Body of pancreas (tissue), 4 donors: ENCODE measurements at regions not wholly inside any gene's neighbourhood (a gene's known extent, or its start where the extent isn't known, plus 50 kb on each side); places are given as distances from the start of the nearest gene placed in this dataset.

Source experiments
- POLR2A ChIP-seq, 3 donors: fragments of 450-650 bp; IDR thresholded peaks; one replicate each; pipeline ENCODE4 v1.6.1; 2016; ENCODE audit warnings: antibody characterized with exemption in 3 of 3, mild to moderate bottlenecking in 2 of 3
- TF ChIP-seq, protein P1 (sequence below), 7 experiments: fragments of 450-650 bp in 4 of 7; fragments of 200-600 bp in 3 of 7; sonication (generic) in 3 of 7; IDR thresholded peaks; one replicate each; pipeline ENCODE4 v1.5.1; 2016 to 2019; ENCODE audit warnings: antibody characterized with exemption in 7 of 7

DNA sequence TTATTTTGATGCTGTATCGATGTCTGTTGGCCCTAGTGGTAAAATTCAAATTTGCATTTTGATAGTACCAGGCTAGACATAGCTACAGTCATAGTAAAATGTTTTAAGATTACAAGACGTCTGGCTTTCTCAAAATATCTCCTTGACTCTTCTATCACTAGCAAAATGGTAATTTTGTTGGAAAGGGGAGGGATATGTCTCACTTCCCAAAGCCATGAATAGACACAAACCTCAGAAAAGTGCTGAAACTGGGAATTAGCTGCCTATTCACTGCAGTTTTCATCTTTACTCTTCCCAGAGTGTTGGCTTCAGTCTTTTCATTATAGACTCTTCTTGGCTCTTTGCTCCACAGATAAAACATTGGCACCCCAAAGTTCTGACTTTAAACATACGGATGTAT lies 1009.9 kb downstream of the ADGRL2 start:
- TF ChIP-seq, protein P1, sequence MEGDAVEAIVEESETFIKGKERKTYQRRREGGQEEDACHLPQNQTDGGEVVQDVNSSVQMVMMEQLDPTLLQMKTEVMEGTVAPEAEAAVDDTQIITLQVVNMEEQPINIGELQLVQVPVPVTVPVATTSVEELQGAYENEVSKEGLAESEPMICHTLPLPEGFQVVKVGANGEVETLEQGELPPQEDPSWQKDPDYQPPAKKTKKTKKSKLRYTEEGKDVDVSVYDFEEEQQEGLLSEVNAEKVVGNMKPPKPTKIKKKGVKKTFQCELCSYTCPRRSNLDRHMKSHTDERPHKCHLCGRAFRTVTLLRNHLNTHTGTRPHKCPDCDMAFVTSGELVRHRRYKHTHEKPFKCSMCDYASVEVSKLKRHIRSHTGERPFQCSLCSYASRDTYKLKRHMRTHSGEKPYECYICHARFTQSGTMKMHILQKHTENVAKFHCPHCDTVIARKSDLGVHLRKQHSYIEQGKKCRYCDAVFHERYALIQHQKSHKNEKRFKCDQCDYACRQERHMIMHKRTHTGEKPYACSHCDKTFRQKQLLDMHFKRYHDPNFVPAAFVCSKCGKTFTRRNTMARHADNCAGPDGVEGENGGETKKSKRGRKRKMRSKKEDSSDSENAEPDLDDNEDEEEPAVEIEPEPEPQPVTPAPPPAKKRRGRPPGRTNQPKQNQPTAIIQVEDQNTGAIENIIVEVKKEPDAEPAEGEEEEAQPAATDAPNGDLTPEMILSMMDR (IDR thresholded peaks at IDR 0.05): no peak
- no peak for TF ChIP-seq POLR2A (IDR thresholded peaks at IDR 0.05)
